GM03348 (cell line): ENCODE measurements at regions not wholly inside any gene's neighbourhood (a gene's known extent, or its start where the extent isn't known, plus 50 kb on each side); places are given as distances from the start of the nearest gene placed in this dataset.
A peak's percentile ranks its signal among the peaks of the same experiment; 100 is the strongest.
"Not testable (repeated sequence)": the region's sequence is repeated elsewhere in the genome, so short reads cannot be mapped to it uniquely, and the experiment has no call there.

ENCODE experiments used
- DNase-seq: peaks from one replicate; pipeline ENCODE4 v3.0.0; 2012; ENCODE audit warnings: low spot score

DNA sequence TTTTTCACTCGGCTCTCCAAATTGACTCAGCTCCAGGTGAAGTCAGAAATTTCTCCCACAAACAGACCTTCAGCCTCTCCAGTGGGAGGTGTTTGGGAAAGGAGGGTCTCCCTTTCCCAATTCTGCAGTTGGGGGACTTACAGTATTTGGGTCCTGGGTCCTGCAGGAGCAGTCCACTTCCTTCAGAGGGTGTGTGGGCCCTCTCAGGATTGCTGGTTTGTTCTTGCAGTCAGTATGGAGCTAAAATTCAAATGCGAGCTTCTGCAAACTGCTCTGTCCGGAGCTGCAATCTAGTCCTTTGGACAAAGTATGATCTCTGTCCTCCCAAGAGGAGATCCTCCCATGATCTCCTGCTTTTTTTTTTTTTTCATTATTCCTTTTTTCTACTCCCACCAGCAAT, 87.9 kb upstream of the MSTN start:
- DNase-seq = no peak

DNA sequence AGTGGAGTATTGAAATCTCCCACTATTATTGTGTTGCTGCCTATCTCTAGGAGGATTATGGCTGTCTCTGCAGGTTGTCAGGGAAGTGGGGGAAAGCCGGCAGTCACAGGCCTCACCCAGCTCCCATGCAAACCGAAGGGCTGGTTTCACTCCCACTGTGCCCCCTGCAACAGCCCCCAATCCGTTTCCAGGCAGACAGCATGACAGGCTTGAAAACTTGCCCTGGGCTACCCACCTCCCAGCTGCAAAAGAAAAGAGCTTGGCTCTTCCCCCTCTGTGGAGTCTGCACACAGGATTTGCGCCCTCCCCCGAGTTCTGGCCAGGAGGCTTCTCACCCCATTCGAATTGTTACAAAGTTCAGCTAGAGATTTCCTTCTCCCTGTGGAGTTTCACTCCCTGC, 87.4 kb upstream of the MSTN start:
- DNase-seq = no peak

DNA sequence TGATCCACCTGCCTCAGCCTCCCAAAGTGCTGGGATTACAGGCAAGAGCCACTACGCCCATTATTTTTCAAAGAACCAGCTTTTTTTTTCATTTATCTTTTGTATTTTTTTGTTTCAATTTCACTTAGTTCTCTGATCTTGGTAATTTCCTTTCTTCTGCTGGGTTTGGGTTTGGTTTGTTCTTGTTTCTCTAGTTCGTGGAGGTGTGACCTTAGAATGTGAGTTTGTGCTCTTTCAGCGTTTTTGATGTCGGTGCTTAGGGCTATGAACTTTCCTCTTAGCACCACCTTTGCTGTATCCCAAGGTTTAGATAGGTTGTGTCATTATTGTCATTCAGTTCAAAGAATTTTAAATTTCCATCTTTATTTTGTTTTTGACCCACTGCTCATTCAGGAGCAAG, 86.7 kb upstream of the MSTN start:
- DNase-seq = no peak

- not testable (repeated sequence) for DNase-seq
Measured at GRCh38 chr2:190146109-190146508, 83.6 kb upstream of the MSTN start.

DNA sequence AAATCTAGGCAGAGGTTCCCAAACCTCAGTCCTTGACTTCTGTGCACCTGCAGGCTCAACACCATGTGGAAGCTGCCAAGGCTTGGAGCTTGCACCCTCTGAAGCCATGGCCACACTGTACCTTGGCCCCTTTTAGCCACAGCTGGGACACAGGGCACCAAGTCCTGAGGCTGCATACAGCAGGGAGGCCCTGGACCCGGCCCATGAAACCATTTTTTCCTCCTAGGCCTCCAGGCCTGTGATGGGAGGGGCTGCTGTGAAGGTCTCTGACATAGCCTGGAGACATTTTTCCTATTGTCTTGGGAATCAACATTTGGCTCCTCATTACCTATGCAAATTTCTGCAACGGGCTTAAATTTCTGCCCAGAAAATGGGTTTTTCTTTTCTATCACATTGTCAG, 77.9 kb upstream of the MSTN start:
- DNase-seq = not testable (repeated sequence)

DNA sequence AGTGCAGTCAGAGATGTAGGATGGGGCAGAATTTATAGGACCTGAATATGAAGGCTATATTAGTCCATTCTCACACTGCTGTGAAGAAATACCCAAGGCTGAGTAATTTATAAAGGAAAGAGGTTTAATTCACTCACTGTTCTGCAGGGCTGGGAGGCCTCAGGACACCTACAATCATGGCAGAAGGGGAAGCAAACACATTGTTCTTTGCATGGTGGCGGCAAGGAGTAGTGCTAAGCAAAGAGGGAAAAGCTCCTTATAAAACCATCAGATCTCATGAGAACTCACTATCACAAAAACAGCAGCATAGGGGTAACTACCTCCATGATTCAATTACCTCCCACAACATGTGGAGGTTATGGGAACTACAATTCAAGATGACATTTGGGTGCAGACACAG, 76.8 kb upstream of the MSTN start:
- no peak for DNase-seq

DNA sequence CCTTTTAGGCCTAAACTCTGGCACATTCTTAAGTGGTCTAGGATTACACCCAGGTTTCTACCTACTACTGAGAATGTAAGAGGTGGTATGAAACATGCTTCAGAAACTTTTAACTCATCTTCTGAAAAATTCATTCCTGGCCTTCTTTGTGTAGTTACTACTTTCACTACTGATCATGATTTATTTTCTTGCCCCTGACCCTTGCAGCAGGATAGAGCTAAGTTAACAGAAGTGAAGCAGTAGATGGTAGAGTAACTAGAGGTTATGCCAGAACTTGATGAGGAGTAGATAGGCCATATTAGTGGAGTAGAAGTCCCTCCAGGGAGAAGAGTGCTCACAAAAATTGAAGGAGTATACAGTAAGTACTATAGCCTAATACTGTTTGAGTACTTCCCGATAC, 75.5 kb upstream of the MSTN start:
- DNase-seq = no peak

DNA sequence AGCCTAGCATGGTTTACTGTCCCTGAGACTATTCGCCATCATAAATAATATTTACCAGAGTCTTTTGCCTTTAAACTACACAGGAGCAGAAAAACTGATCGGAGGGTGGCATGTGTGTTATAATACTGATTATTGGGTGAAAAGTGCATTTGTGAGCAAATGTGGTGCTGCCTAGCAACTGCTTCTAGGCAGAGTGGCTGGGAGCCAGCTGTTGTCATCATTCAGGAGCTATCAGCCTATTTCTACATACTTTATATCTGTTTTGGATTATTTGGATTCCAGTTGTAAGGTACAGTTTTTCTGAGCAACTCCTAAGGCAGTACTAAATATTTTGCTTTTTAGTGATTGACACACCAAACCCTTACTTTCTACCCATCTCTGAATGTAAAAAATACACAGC, 75.0 kb upstream of the MSTN start:
- peak; percentile 24 for DNase-seq

DNA sequence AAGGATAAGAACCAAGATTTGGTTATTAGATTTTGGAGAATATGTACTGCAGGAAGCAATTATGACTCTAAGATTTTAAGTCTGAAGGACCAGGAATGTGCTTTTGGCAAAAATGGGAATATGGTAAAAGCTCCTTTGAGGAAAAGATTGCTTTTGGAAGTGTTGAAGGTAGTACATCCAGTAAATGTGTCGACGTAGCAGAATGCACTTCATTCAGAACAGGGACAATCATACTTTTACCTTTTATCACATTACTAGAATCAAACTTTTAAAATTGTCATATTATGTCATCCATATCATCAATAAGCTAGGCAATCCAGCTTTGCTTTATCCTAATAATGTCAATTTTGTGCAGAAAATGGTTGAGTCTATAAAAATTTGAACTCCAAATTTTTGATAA, 74.3 kb upstream of the MSTN start:
- DNase-seq = no peak

GRCh38 chr2:190136259-190136658, 73.7 kb upstream of the MSTN start:
- no peak for DNase-seq

DNA sequence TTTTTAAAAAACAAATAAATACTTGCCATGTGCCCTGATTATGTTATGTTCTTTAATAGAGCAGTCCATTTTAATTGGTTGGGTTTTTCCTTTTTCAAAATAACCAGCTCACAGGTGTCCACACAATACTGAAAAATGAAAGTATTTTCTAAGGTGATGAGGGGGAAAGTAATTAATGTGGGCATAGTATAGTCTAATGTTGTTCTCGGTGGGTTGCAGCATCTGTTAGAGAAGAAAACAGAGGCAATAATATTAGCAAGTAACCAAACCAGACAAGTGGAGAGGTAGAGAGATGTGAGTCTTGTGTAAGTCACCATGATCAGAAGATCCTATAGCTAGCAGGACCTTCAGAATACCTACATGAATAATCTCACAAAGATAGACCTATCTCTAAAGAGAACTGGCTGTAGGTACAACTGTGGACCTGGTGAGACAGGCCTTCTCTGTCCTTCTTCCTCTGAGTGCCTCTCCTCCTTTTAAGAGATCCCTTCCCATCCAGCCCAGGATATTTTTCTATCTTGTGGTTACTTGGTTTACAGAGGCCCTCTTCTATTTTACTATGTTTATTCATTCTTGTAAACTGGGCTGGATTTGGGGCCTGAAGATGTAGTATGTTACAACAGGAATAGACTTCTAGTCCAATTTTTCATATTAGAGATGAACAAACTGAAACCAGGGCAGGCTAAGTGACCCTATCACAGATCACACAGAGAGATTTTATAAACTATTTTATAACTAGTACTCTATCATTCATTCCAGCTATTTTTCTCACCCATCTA, 67.1 kb upstream of the MSTN start:
- DNase-seq = no peak

GRCh38 chr2:190127651-190128050, 65.1 kb upstream of the MSTN start:
- no peak for DNase-seq

DNA sequence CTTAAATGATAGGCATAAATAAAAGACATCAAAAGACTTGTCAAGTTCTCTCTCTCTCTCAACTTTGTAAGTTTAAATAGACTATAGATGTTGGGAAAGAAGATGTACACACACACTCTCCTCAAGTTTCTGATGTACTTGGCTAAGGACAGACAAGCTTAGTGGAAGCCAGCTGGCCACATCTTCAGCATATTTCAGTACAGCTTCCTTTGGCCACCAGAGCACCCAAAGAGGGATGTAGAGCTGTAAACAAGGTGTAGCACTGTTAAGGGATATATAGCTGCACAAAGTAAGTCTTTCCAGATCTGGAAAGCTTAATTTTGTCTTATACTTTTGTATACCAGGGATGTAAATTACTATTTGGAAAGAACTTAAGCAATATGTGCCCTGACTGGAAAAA, 64.3 kb upstream of the MSTN start:
- no peak for DNase-seq

DNA sequence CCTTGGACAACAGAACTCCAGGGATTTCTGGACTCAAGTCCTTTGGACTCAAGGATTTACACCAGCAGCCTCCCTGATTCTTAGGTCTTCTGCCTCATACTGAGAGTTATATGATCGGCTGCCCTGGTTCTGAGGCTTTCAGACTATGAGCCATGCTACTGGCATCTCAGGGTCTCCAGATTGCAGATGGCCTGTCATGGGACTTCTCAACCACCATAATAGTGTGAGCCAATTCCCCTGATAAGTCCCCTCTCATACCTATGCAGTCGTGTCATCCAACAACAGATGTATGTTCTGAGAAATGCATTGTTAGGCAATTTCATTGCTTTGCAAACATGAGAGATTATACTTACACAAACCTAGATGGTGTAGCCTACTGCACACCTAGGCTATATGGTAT, 61.4 kb upstream of the MSTN start:
- DNase-seq = no peak

DNA sequence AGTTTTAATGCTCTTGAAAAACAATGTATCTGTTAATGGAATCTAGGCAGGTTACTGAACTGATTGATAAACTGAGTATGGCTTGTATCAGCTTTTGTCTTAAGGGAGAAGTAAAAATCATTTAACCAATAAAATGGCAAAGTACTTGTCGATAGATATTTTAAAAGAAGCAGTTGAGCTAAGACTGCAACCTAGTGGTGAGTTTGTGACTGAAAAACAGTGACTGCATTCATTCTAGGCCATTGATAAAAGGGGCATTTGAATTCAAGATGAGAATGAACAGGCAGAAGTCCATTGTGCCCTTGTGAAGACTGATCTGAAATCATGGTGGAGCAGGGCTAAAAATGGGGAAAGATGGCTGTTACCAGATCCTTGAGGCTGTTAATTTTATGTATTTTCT, 59.4 kb upstream of the MSTN start:
- peak; percentile 33 for DNase-seq

DNA sequence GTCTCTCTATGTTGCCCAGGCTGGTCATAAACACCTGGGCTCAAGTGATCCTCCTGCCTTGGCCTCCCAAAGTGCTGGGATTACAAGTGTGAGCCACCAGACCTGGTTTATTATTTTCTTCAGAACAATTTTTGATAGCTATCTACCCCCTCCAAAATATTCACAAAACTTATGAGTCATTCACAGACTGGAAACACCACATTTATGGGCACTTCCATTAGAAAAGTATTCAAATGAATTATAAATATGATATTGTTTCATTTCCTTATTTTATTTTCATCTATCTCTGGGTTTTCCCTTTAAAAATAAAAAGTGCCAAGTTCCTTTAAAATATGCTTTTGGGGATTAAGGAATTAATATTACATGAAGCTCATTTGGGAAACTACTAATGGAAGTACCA, 58.8 kb upstream of the MSTN start:
- DNase-seq = no peak

DNA sequence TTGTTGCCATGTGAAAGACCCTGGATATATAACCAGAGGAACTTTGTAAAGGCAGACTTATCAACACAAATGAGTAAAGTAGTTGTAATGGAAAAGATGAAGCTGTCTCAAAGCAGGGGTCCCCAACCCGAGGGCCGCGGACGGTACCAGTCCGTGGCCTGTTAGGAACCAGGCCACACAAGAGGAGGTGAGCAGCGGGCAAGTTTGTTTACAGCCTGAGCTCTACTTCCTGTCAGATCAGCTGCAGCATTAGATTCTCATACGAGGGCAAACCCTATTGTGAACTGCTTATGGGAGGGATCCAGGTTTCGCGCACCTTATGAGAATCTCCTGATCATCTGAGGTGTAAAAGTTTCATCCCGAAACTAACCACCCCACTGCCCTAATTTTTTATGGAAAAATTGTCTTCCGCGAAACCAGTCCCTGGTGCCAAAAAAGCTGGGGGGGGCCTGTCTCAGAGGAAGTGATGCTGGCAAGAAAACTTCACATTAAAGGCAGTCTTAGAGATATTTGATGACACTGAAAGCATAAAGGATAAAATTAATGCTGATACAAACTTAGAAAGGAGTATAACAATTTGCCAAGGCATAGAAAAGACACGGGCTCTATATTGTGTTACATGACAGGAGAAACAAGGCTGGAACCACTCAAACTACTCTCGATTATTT, 57.5 kb upstream of the MSTN start:
- DNase-seq = no peak

DNA sequence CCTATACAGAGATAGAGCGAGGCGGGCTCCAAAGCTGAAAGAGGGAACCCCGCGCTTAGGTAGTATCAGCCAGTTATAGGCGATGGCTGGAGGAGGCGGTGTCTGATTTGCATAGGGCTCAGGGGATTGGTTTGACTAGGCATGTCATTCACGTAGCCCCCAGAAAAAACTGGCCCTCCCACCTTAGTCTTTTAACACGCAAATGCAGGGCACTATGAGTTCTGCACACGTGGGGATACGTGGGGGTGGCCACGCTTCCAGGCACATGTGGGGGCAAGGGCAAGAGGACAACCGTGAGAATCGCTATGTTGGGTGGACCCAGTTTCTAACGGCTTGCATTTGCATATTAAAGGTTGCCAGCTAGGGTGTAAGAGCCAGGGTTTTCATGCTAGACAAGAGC, 56.7 kb upstream of the MSTN start:
- DNase-seq = peak; percentile 15

DNA sequence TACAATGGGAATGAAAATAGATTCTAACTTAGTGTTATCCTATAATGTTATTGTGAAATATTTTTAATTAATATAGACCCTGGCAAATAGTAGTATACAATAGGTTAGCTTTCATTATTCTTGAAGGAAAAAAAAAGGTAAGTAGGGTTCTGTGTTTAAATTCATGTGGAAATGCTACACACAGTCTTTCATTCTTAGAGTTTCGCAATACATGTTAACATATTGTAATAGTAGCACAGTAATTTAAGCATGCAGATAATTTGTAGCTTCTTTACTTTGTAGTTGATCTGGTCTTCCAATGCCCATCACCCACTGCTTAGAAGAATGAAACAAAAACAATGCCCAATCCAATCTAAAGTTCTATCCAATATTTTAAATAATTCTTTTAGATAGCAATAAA, 54.8 kb upstream of the MSTN start:
- DNase-seq = no peak

GRCh38 chr2:190113000-190113399, 50.5 kb upstream of the MSTN start:
- DNase-seq = no peak
